GM21576 (cell line): ENCODE measurements at regions not wholly inside any gene's neighbourhood (a gene's known extent, or its start where the extent isn't known, plus 50 kb on each side); places are given as distances from the start of the nearest gene placed in this dataset.

Experiments used
- ATAC-seq: cut with Tn5 transposase; IDR thresholded peaks from one replicate; pipeline ENCODE4 v1.9.1; 2021; ENCODE audit warnings: mild to moderate bottlenecking, moderate library complexity; ENCODE audit not compliant: unreplicated experiment

DNA sequence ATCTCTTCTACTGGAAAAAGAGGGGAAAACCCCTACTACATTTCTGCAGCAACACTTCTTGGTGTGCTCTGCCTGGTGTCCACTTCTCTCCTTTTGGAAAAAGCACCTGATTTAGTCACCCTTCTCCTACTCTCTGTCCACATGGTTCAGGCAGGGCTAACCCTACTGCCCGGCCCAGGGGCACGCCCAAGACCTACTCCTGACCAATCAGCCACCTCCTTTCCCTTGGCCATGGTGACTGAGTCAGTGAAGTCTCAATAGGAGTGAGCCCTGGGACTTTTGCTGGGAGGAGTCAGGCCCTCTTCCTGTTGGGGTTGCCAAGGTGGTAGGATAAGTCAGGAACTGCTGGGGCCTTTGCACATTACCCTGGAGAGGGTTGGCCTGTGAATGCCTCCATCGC, 52.5 kb upstream of the MYL2 start:
- no peak for ATAC-seq

DNA sequence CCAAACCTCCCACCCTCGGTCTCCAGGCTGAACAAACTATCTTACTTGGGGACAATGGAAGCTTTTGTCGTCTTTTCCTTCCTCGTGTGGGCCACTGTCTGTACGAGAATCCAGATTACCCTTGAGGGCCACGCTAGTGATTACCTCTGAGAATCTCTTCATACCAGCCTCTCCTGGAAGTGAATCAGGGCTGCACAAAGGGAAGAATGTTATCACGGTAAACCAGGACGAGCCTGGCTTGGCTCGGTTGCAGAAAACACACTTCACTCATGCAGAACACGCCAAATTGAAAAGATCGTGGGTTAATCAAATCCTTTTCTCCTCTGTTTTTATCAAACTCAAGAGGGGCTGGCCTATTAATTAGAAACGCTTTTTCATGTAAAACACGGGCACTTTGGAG, 51.6 kb upstream of the MYL2 start:
- ATAC-seq, result no peak

DNA sequence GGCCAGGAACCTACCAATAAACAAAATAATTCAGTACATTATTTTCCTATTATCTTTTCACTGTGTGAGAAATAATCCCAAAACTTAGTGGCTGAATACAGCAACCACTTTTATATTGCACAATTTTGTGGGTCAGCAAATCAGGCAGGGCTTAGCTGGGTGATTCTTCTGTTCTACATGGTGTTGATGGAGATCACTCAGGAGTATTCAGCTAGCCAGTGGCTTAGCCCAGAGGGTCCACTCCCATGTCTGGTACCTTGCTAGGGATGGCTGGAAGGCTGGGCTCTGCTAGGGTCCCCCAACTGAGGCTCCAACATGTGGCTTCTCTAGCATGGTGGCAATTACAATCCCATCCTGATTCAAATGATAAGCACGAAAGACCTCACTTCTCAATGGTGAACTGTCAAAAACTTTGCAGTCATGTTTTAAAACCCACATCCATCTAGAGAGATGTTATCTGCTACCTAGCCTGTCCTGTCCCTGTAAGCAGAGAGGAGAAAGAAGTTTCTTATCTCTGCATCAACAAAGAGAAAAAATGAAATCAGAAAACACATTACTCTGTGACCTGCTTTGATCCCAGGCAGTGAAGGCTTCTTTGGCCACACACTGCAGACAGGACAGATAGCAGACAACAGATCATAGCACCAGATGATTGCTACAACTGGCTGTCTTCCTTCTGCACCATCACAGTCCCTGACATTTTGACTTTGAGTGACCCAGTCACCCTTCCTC, 51.0 kb upstream of the MYL2 start:
- no peak for ATAC-seq
